HG03378 (cell line): ENCODE measurements at regions not wholly inside any gene's neighbourhood (a gene's known extent, or its start where the extent isn't known, plus 50 kb on each side); places are given as distances from the start of the nearest gene placed in this dataset.
"Not testable (repeated sequence)": the region's sequence is repeated elsewhere in the genome, so short reads cannot be mapped to it uniquely, and the experiment has no call there.

Experiments used
- ATAC-seq: cut with Tn5 transposase; IDR thresholded peaks from one replicate; pipeline ENCODE4 v1.9.1; 2021; ENCODE audit warnings: mild to moderate bottlenecking, moderate library complexity; ENCODE audit not compliant: unreplicated experiment

GRCh38 chr9:63813391-63814021 lies 1471.5 kb downstream of the FOXD4L5 start:
- not testable (repeated sequence) for ATAC-seq

GRCh38 chr9:63812822-63813221 lies 1472.2 kb downstream of the FOXD4L5 start:
- ATAC-seq: not testable (repeated sequence)

DNA sequence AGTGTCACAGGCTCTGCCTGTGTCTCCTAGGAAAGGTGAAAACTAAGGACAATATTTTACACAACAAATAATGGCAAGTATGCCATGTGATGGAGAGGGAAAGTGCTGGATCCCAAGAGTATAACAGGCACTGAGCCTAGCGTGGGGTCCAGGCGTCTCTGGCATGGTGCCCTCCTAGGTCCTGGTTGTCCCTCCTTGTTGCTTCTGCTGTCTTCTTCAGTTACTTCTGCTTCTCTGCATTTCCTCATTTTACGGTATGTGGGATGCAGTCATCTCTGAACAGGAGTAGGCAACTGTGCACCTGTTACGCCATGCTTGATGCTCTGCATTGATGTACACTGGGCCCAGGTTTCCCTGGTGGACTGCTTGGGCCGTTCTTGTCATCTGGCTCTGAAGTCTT lies 1480.8 kb downstream of the FOXD4L5 start:
- not testable (repeated sequence) for ATAC-seq

DNA sequence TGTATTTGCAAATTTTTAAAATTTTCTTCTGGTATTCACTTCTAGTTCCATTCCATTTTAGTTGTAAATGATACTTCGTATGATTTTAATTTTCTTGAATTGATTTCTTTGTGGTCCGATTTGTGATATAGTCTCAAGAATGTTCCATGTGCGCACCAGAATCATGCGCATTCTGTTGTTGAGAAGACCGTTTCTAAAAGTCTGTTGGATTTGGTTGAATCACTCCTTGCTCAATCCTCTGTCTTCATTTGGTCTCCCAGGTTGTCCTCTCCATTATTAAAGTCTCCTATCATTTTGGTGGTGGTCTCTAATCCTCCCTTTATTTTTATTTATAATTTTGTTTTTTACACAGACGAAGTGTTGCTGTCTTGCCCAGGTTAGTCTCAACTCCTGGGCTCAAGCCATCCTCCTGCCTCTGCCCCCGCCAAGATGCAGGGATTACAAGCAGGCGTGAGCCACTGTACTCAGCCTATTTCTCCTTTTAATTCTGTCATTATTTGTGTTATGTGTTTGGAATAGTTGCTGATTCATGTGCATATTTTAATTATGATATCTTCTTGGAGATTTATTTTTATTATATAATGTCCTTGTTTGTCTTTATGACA lies 1490.8 kb downstream of the FOXD4L5 start:
- not testable (repeated sequence) for ATAC-seq

DNA sequence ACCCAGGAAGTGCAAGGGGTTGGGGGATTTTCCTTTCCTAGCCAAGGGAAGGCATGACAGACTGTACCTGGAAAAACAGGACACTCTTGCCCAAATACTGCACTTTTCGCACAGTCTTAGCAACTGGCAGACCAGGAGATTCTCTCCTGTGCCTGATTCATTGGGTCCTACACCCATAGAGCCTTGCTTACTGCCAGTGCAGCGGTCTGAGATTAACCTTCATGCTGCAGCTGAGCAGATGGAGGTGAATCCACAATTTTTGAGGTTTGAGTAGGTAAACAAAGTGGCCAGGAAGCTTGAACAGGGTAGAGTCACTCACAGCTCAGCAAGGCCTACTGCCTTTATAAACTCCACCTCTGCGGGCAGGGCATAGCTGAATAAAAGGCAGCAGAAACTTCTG lies 1497.6 kb downstream of the FOXD4L5 start:
- ATAC-seq: not testable (repeated sequence)

DNA sequence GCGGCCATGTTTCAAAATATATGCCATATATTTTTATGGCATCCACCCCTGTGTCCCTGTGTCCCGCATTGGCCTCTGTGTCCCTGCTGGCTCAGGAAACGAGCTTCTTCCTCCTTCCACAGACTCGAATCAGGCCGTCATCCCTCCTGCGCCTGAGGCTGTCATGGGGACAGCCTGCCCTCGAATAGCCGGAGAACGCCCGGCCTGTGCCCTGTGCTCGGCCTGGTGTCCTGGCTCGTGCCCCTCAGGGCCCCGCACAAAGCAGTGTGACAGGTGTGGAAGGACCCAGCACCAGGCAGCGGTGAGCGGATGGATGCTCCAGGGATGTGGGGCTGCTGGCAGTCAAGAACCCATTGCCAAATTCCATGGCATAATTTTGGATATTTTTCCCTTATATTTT lies 1500.0 kb downstream of the FOXD4L5 start:
- not testable (repeated sequence) for ATAC-seq

GRCh38 chr9:63784421-63784820 lies 1500.6 kb downstream of the FOXD4L5 start:
- ATAC-seq: not testable (repeated sequence)

DNA sequence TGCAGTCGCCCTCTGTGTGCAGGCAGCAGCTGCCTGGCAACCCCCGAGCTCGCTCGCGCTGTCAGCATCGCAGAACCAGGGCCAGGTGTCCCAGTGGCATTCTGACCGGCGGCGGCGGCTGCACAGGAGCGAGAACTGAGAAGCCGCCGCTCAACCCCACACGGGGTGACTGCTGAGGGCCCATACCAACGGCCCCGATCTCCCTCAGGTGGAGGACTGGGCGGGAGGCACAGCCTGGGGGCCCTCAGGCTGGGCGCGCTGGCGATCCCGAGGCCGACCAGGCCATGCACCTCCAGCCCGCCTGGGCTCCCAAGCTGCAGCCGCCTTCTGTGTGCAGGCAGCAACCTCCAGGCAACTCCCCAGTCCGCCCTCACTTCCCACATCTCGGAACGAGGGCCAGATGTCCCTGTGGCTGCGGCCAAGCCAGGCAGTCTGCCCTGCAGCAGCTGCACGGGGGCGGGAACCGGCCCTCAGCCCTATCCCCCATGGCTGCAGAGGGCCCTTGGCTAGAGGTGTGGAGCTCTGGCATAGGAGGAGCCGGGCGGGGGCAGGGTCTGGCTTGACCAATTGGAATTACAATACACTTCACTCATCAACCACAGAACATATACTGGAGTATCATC lies 1503.1 kb downstream of the FOXD4L5 start:
- not testable (repeated sequence) for ATAC-seq

DNA sequence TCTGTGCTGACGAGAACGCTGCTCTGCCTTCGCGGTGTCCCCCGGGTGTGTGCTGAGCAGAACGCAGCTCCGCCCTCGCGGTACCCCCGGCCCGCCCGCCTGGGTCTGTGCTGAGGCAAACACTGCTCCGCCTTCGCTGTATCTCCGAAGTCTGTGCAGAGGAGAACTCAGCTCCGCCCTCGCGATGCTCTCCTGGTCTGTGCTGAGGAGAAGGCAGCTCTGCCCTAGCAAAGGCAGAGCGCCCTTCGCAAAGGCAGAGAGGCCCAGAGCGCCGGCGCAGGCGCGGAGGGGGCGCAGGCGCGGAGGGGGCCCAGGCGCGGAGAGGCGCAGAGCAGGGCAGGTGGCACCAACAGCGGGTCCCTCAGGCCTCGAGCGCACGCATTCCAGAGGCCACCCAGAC lies 1503.6 kb downstream of the FOXD4L5 start:
- peak; percentile 98 for ATAC-seq

DNA sequence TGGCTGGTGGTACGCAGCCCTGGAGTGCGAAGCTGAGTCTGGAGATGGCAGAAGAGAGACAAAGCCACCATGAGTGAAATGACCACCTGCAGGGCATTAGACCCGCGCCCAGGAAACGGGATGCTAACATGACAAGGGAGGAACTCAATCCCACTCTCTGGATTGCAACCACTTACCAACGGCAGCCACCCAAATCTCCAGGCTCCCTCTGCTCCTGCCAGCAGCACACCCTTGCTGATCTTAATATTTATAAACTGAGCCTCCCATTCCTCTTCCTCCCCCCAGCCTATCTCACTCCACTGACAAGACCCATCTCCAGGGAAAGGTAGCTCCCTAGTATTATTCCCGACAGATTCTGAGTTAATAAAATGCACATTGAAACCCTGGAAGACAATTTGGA lies 1508.8 kb downstream of the FOXD4L5 start:
- ATAC-seq: not testable (repeated sequence)

GRCh38 chr9:63775092-63775426 lies 1510.0 kb downstream of the FOXD4L5 start:
- not testable (repeated sequence) for ATAC-seq

DNA sequence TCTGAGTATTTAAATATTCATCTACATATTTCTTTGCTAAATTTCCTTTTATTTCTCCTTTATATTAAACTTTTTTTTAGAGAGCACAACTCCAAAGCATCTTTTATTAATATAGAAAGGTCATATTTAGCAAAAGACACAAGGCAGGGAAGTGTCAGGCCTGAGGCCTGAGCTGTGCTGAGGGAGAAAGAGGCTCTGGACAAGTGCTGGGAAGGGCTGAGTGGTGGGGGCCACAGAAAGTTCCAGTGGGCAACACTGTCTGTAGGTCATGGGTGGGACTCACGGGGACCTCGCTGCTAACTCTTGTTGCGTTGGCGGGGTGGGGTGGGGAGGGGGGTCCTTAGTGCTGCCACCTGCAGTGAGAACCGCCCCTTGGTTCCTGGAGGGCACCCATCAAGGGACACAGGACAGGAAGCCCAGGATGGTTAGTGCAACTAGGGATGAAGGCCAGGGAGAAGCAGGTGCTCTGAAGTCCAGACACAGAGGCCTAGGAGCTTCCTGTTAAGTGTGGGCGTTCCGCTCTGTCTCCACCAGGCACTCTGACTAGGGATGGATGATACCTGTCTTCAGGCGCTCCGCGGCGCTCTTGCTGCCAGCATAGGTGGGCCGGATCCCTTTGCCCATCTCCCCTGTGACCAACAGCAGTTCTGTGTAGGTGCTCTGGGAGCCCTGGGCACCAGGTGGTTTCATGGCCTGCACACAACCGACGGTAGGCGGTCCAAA lies 1510.5 kb downstream of the FOXD4L5 start:
- ATAC-seq: not testable (repeated sequence)

DNA sequence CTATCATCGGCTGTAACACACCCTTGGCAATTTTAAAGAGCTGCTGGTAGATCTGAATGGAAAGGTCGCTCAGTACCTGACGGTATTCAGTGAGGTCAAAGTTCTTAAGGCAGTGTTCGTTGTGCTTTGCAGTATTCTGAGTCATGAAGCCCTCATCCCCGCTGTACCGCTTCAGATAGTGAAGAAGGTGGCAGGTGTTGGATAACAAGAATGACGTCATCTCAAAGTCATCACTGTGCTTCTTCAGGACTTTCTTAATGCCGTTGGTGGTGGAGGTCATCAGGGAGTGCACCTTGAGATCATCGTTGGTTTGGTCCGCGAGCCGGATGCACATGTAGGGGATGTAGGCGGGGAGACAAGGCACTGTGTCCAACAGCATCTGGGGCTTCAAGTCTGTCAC lies 1522.8 kb downstream of the FOXD4L5 start:
- not testable (repeated sequence) for ATAC-seq

DNA sequence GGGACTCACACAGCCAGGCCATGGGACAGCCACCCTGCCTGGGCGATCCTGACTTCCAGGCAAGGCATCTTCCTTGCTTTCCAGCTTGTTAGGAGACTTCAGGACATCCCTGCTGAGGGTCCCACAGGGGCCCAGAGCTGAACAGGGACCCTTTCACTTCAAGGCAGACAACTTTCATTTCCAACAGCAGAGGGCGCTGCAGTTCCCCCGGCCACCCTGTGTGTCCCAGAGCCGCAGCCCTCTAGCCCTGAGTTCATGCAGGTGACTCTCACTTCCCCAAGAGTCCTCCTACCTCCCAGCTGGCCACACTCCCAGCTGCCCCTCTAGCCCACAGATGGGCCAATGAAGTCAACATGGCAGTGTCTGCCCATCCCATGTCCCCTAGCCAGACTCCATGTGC lies 1556.0 kb downstream of the FOXD4L5 start:
- not testable (repeated sequence) for ATAC-seq

DNA sequence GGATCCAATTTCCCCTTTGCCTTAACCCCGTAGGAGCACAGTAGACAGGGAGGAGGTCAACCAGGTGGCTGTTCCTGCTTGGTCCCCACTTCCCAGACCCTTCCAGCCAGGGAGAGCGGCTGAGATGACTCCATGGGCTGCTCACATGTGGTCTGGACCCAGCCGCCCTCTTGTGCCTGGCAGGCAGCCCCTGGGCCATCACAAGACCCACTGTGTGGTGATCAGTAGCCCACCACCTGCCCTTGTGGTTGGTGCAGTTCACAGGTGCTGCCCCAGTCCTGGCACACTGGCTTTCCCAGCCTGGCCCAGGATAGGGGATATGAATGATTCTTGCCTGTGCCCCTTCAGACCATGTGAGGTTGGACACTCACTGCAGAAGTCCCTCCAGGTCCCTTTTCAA lies 1556.7 kb downstream of the FOXD4L5 start:
- no peak for ATAC-seq

DNA sequence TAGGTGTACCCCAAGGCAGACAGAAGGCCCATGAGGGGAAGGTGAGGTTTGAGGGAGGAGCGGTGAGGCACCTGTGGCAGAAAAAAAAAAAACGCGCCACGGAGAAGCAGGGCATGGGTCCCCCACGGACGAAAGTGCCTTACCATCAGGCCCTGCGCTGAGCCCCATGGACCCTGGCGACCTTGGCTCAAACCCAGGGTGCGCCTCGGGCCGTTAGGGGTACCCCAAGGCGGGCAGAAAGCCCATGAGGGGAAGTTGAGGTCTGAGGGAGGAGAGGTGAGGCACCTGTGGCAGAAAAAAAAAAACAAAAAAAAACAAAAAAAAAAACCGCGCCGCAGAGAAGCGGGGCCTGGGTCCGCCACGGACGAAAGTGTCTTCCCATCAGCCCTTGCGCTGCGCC lies 1576.7 kb downstream of the FOXD4L5 start:
- ATAC-seq: not testable (repeated sequence)

DNA sequence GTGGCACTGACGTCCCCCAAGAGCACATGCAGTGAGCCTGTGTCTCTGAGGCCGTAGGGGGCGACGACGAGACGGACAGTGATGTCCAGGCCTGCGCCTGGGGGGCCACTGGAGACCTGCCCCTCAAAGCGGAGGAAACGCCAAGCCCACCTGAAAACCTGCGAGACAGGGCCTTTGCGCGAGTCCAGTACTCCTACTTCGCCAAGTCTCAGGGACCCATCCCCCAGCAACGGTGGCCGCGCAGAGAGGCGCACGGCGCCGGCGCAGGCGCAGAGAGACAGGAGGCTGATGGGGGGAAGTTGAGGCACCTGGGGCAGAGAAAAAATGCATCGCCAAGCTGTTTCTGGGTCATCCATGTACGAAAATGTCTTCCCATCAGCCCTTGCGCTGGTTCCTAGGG lies 1580.6 kb downstream of the FOXD4L5 start:
- ATAC-seq: not testable (repeated sequence)

- not testable (repeated sequence) for ATAC-seq
Observed at GRCh38 chr9:63703670-63704069, 1581.3 kb downstream of the FOXD4L5 start.

DNA sequence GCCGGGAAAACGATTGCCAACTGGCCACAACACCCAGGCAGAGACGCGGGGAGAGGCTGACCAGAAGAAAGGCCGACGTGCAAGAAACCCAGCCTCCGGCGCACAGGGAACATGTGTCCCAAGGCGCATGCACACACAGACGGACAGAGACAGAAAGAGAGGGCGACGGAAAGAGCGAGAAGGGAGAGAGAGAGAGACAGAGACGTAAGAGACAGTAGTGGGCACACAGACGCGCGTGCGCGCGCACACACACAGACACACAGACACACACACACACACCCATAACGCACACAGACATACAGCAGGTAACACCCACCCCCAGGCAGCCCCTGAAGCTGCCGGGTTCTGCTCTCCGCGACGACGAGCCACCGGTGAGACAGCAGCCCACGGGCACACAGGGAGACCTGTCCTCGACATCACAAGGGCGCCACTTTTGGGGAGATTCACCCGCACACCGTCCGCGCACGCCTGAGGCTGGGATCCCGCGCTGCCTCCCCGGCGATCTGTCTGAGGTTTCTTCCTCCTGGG lies 1581.8 kb downstream of the FOXD4L5 start:
- ATAC-seq: not testable (repeated sequence)
